ENCODE measurements at regions not wholly inside any gene's neighbourhood (a gene's known extent, or its start where the extent isn't known, plus 50 kb on each side); places are given as distances from the start of the nearest gene placed in this dataset.

GRCh38 chr18:70673831-70674230 is 385.0 kb downstream of the SOCS6 start:
- Histone ChIP-seq H3K4me2 (no peak overlapping the region), H3K4me1 (no peaks in the 10 kb centered on the region), H3K9me3 (no peaks in the 10 kb centered on the region), H3K4me3 (no peak overlapping the region), H3K27ac (no peak overlapping the region)
- no peak for TF ChIP-seq EHF (CRISPR knock-in tag; IDR thresholded peaks at IDR 0.05)
- TF ChIP-seq EP300 (IDR thresholded peaks at IDR 0.05), result no peak
- no peak for TF ChIP-seq HOXA7 (CRISPR knock-in tag; IDR thresholded peaks at IDR 0.05)
- TF ChIP-seq TFCP2L1 (CRISPR knock-in tag; IDR thresholded peaks at IDR 0.05), result no peak
- no peak for TF ChIP-seq EHMT2 (IDR thresholded peaks at IDR 0.05; ENCODE audit: low read depth)
- TF ChIP-seq RNF2 (IDR thresholded peaks at IDR 0.05; ENCODE audit: borderline replicate concordance, low read depth), result no peak
- no peak for TF ChIP-seq RFX5 (IDR thresholded peaks at IDR 0.05)
- TF ChIP-seq CHD2 (IDR thresholded peaks at IDR 0.05; ENCODE audit: low read length, partially characterized antibody), result no peak
- TF ChIP-seq CBX2 (IDR thresholded peaks at IDR 0.05; ENCODE audit: borderline replicate concordance, low read depth), result no peak
- TF ChIP-seq HOXB5 (CRISPR knock-in tag; IDR thresholded peaks at IDR 0.05), result no peak
- TF ChIP-seq, protein P1, sequence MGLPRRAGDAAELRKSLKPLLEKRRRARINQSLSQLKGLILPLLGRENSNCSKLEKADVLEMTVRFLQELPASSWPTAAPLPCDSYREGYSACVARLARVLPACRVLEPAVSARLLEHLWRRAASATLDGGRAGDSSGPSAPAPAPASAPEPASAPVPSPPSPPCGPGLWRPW (IDR thresholded peaks at IDR 0.05), result no peak
- TF ChIP-seq ZNF302 (CRISPR knock-in tag; IDR thresholded peaks at IDR 0.05), result no peak
- TF ChIP-seq GATA3 (IDR thresholded peaks at IDR 0.05; ENCODE audit: borderline replicate concordance), result no peak
- POLR2A ChIA-PET, result no interaction called here
- 27% methylated on average over 6 of the region's 6 CpGs for WGBS (ENCODE audit: missing lambda C conversion rate)
- ATAC-seq (no peak), FAIRE-seq (no peak), DNase-seq (ENCODE audit: low read depth in 1 of 2, low spot score in 1 of 2) (no peak)
- CTCF ChIA-PET, result no interaction called here

DNA sequence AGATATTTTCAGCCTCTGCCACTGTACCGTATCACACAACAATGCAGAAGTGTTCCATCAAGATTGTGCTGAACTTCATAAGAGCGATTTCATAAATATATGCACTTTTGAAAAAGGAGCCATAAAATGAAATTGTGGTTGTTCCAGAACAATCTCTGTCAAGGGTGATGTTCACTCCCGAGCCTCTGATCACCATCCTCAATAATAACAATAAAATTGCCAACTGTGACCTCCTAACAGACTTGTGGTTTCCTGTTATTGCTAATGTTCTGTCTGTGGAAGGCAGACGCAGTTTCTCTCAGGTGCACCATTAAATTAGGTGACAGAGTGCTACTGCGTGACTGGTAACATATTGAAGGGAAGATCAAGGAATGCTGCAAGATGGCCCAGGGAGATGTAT is 383.7 kb downstream of the SOCS6 start:
- ATAC-seq (no peak), DNase-seq (ENCODE audit: low read depth in 1 of 2, low spot score in 1 of 2) (no peak), FAIRE-seq (no peak)
- H3K9me3 ChIP-seq, result no peaks in the 10 kb centered on the region
- POLR2A ChIA-PET, result no interaction called here
- no peak for TF ChIP-seq POLR2A (IDR thresholded peaks at IDR 0.05; ENCODE audit: low read length)
- no peak for TF ChIP-seq BHLHE40 (IDR thresholded peaks at IDR 0.05; ENCODE audit: low read depth, low read length)
- TF ChIP-seq, protein P2, sequence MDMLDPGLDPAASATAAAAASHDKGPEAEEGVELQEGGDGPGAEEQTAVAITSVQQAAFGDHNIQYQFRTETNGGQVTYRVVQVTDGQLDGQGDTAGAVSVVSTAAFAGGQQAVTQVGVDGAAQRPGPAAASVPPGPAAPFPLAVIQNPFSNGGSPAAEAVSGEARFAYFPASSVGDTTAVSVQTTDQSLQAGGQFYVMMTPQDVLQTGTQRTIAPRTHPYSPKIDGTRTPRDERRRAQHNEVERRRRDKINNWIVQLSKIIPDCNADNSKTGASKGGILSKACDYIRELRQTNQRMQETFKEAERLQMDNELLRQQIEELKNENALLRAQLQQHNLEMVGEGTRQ (IDR thresholded peaks at IDR 0.05), result no peak
- no peak for TF ChIP-seq EHMT2 (IDR thresholded peaks at IDR 0.05; ENCODE audit: low read depth)
- no peak for TF ChIP-seq RFX5 (IDR thresholded peaks at IDR 0.05)
- TF ChIP-seq, protein P3, sequence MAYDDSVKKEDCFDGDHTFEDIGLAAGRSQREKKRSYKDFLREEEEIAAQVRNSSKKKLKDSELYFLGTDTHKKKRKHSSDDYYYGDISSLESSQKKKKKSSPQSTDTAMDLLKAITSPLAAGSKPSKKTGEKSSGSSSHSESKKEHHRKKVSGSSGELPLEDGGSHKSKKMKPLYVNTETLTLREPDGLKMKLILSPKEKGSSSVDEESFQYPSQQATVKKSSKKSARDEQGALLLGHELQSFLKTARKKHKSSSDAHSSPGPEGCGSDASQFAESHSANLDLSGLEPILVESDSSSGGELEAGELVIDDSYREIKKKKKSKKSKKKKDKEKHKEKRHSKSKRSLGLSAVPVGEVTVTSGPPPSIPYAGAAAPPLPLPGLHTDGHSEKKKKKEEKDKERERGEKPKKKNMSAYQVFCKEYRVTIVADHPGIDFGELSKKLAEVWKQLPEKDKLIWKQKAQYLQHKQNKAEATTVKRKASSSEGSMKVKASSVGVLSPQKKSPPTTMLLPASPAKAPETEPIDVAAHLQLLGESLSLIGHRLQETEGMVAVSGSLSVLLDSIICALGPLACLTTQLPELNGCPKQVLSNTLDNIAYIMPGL (CRISPR knock-in tag; IDR thresholded peaks at IDR 0.05; ENCODE audit: borderline replicate concordance), result no peak
- no peak for TF ChIP-seq REST (IDR thresholded peaks at IDR 0.05)
- TF ChIP-seq CTCF (IDR thresholded peaks at IDR 0.05), result no peak
- TF ChIP-seq RARB (CRISPR knock-in tag; IDR thresholded peaks at IDR 0.05), result no peak
- H3K27ac ChIP-seq, result no peak overlapping the region
- no peaks in the 10 kb centered on the region for H3K4me1 ChIP-seq
- H3K4me2 ChIP-seq, result no peak overlapping the region
- H3K4me3 ChIP-seq, result no peak overlapping the region
- CTCF ChIA-PET, result interaction anchor here (0.6 kb wide), 1 partner anchor 17 kb away, joined by 3 read pairs; no protein-coding TSS in a partner anchor
- 38% methylated on average over 5 of the region's 5 CpGs for WGBS (ENCODE audit: missing lambda C conversion rate)
